ENCODE measurements at regions not wholly inside any gene's neighbourhood (a gene's known extent, or its start where the extent isn't known, plus 50 kb on each side); places are given as distances from the start of the nearest gene placed in this dataset.
"Not testable (repeated sequence)": the region's sequence is repeated elsewhere in the genome, so short reads cannot be mapped to it uniquely, and the experiment has no call there.

- DNase-seq = no peak
- no peak for ATAC-seq
Observed at GRCh38 chr22:27312966-27313855, 488.3 kb downstream of the MN1 start.

DNA sequence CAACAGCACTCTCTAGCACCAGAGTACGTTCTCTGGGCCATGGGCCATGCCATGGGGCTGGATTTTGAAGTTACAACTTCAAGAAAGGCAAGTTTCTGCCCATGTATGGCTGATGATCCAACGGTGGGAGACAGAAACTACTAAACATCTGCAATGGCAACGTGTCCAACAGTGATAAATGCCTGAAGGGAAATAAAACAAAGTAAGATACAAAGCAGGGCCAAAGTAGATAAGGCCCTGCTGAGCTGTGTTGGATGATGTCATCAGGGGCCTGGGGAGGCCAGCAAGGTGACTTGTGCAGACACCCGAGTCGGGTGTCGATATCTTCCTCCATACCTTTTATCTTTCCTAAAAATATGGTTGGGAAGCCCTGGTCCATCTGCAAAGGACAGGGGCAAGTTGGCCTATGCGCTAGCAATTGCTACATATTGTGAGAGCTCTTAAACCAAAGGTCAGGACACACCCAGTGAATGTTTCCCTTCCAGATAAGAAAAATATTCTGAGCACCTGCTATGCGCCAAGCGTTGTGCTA lies 487.2 kb downstream of the MN1 start:
- DNase-seq = no peak
- no peak for ATAC-seq

DNA sequence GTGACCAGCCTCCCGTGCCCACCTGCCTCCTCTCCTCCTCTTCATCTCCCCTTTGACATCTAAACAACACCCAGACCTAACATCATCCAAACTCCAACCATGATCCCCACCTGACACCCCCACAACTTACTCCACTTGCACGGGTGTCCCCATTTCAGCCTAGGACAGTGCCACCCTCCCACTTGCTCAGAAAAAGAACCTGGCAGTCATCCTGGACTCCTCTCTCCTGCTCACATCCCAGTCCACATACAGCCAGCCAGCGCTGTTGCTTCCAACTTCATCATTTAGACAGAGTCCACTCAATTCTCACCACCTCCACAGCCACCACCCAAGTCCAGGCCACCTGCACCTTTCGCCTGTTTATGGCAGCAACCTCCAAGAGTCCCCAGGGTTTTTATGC lies 485.7 kb downstream of the MN1 start:
- DNase-seq (no peak), ATAC-seq (no peak)

DNA sequence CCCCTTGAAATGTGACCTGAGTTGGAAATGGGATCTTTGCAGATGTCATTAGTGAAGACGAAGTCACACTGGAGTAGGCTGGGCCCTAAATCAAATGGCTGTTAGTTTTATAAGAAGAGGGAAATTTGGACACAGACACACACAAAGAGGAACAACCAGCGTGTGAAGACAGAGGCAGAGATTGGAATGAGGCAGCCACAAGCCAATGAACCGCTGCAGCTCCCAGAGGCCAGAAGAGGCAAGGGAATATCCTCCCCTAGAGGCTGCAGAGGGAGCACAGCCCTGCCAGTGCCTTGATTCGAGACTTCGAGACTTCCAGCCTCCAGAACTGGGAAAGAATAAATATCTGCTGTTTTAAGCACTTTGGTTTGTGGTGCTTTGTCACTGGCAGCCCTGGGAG lies 484.5 kb downstream of the MN1 start:
- ATAC-seq = no peak

GRCh38 chr22:27317971-27318428 lies 483.6 kb downstream of the MN1 start:
- no peak for ATAC-seq
- no peak for DNase-seq

More for the DNA sequence above, 484.5 kb downstream of the MN1 start:
- DNase-seq = no peak

DNA sequence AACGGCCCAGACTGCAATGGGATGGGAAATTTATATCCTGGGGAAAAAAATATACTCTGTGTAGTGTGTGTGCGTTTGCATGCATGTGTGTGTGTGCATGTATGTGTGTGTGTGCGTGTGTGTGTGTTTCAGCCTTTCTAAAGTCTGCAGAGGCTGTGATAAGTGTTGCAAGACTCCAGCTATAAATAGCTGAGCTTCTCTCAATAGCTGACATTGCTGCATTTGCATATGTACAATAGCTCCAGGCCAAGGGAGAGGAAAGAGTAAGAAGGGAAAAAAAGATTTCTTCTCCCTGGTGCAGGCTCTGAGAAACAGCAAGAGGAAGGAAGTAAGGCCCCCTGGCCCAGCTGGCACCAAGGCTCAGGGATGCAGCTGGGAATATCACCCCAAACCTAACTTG lies 483.0 kb downstream of the MN1 start:
- no peak for DNase-seq
- no peak for ATAC-seq

DNA sequence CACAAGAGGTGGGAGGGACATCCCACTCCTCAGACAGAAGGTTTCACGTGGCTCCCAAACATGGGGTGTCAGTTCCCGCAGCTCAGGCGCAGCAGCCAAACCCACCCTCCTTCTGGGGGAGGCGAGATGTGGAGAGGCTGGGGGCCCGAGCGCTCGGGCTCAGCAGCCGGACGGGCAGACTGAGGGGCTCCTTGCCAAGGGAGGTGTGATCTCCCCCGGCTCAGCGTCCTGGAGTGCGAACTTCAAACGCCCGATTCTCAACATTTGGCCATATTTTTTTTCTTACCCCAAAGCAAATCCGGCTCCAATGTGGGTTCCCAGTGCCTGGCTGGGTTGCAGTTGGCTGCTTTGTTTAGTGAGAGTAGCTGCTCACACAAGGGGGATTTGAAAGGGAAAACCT lies 477.9 kb downstream of the MN1 start:
- DNase-seq (no peak), ATAC-seq (no peak)

- not testable (repeated sequence) for ATAC-seq, DNase-seq
Observed at GRCh38 chr22:27324908-27325307, 476.6 kb downstream of the MN1 start.

DNA sequence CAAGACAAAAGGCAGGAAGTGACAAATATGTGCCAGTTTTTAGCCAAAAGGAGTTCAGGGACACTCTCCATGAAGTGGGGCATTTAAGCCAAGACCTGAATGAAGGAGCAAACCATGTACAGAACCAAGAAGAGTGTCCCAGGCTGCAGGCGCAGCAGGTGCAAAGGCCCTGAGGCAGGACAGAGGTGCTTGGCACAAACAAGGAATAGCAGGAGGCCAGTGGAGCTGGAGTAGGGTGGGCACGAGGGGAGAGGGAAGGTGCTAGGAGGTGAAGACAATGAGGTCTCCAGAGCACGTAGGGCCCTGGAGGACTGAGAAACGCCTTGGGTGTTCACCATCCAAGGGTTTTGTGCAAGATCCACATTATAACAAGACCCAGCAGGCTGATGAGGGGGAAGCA lies 474.1 kb downstream of the MN1 start:
- DNase-seq (no peak), ATAC-seq (no peak)

- DNase-seq (no peak), ATAC-seq (no peak)
Observed at GRCh38 chr22:27327981-27328721, 473.4 kb downstream of the MN1 start.

GRCh38 chr22:27329131-27329850 lies 472.3 kb downstream of the MN1 start:
- no peak for DNase-seq
- ATAC-seq = no peak

- ATAC-seq (no peak), DNase-seq (no peak)
Observed at GRCh38 chr22:27329966-27330645, 471.4 kb downstream of the MN1 start.

GRCh38 chr22:27331526-27332281 lies 469.9 kb downstream of the MN1 start:
- DNase-seq = no peak
- ATAC-seq = no peak

- no peak for ATAC-seq
Observed at GRCh38 chr22:27335102-27335660, 466.4 kb downstream of the MN1 start.

GRCh38 chr22:27336151-27337090 lies 465.1 kb downstream of the MN1 start:
- DNase-seq (no peak), ATAC-seq (no peak)

More at GRCh38 chr22:27335102-27335660, 466.4 kb downstream of the MN1 start:
- no peak for DNase-seq

GRCh38 chr22:27337676-27338075 lies 463.9 kb downstream of the MN1 start:
- DNase-seq = no peak

DNA sequence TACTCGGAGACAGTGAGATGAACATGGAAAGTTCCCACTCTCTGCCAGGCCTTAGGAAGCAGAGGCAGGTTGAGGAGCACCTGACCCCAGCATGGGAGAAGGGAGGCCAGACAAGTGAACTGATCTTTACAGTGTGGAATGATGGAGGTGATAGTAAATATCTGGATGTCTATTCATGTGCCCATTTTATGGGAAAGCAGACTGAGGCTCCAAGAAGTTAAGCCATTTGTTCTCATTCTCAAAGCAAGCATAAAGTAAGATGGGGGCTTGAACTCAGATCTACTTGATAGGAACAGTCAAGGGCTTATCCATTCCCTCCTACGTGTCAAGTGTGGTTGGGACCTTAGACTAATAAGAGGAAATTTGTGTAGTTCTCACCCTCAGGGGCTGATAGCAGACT lies 461.5 kb downstream of the MN1 start:
- DNase-seq (no peak), ATAC-seq (no peak)

More at GRCh38 chr22:27337676-27338075, 463.9 kb downstream of the MN1 start:
- ATAC-seq = no peak

- no peak for DNase-seq
Observed at GRCh38 chr22:27344546-27344945, 457.0 kb downstream of the MN1 start.

DNA sequence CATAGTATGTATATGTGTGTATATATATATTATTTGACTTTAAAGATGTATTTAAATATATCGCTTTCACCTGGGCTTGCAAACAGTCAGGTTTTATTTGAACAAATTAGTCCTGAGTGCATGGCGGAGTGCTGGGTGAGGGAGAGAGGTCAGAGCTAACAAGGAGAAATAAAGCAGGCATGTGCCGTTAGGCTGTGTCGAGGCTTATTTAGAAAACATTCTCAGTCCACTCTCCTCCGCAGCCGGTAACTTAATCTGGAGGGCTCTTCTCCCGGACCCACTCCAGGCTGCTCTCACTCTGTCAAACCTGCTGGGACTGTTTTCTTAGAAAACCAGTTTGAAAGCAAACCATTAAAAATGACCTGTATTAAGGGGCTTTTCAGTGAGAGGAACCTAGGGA lies 455.9 kb downstream of the MN1 start:
- DNase-seq (no peak), ATAC-seq (no peak)

More at GRCh38 chr22:27344546-27344945, 457.0 kb downstream of the MN1 start:
- no peak for ATAC-seq
